ENCODE measurements at regions not wholly inside any gene's neighbourhood (a gene's known extent, or its start where the extent isn't known, plus 50 kb on each side); places are given as distances from the start of the nearest gene placed in this dataset.

DNA sequence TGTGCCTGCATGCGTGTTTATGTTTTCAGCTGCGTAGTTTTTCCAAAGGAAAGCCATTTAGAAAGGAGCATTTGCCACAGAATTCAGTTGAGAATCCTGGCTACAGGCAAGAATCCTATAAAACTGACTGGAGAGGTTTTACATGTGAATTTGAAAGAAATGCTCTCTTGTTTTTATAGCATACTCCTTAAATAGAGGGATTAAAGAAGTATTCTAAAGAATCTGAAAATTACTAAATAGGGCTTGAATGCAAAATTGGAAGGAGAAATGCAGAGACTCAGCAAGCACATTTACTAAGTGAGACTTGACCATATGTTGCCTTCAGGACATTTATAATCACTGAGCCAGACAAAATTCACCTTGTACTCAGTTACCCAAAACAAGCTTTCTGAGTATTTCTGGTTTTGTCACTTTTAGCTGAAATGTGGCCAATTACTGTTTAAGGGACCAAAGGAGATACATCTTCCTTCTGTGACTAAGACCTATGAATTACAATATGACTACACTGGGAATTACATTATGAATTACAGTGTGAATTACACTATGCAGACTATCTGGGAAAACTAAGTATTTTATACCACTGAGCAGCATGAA lies 107.4 kb upstream of the ASCC3 start:
- TF ChIP-seq SP1 (IDR thresholded peaks at IDR 0.05) = no peak
- TF ChIP-seq CTCF (IDR thresholded peaks at IDR 0.05; ENCODE audit: low read depth, low read length, missing input control) = no peak
- TF ChIP-seq RXRA (IDR thresholded peaks at IDR 0.05) = no peak
- TF ChIP-seq YY1 (IDR thresholded peaks at IDR 0.05) = no peak
- TF ChIP-seq JUND (IDR thresholded peaks at IDR 0.05) = no peak
- TF ChIP-seq TAF1 (conservative IDR thresholded peaks at IDR 0.05) = no peak
- TF ChIP-seq RAD21 (IDR thresholded peaks at IDR 0.05) = no peak
- TF ChIP-seq REST (IDR thresholded peaks at IDR 0.05) = no peak
- no peak for TF ChIP-seq HNF4G (IDR thresholded peaks at IDR 0.05)
- TF ChIP-seq, protein P1, sequence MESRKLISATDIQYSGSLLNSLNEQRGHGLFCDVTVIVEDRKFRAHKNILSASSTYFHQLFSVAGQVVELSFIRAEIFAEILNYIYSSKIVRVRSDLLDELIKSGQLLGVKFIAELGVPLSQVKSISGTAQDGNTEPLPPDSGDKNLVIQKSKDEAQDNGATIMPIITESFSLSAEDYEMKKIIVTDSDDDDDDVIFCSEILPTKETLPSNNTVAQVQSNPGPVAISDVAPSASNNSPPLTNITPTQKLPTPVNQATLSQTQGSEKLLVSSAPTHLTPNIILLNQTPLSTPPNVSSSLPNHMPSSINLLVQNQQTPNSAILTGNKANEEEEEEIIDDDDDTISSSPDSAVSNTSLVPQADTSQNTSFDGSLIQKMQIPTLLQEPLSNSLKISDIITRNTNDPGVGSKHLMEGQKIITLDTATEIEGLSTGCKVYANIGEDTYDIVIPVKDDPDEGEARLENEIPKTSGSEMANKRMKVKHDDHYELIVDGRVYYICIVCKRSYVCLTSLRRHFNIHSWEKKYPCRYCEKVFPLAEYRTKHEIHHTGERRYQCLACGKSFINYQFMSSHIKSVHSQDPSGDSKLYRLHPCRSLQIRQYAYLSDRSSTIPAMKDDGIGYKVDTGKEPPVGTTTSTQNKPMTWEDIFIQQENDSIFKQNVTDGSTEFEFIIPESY (IDR thresholded peaks at IDR 0.05) = no peak
